ENCODE measurements at regions not wholly inside any gene's neighbourhood (a gene's known extent, or its start where the extent isn't known, plus 50 kb on each side); places are given as distances from the start of the nearest gene placed in this dataset.

DNA sequence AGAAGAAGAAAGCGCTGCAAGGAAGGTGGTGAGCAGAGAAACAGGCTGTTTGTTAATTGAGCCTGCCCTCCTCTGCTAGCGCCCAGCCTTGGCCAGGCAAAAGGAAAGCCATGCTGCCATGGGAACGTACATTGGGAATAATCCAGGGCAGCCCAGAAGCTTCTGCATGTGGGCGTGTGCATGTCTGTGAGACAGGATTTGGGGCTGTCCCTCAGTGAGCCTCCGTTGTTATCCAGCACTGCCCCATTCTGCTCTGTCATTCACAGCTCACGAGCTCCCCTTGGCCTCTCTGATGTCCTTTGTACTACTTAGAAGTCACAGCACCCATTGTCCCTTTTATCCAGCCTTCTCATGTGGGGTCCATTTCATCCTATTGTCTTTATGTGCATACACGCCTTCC is 239.1 kb upstream of the ROPN1 start:
- Histone ChIP-seq H3K9me3 (no peaks in the 10 kb centered on the region), H3K27me3 (peaks cover 0 to 6% (median 0%) of the 10 kb centered on the region in 3 donors), H3K4me1 (no peaks in the 10 kb centered on the region), H3K36me3 (no peaks in the 10 kb centered on the region), H3K27ac (no peak overlapping the region), H3K4me3 (no peak overlapping the region)
- no peak for DNase-seq
- 78 to 86% (median 82%) methylated on average over 7 of the region's 7 CpGs for WGBS, 5 donors
- TF ChIP-seq, protein P1, sequence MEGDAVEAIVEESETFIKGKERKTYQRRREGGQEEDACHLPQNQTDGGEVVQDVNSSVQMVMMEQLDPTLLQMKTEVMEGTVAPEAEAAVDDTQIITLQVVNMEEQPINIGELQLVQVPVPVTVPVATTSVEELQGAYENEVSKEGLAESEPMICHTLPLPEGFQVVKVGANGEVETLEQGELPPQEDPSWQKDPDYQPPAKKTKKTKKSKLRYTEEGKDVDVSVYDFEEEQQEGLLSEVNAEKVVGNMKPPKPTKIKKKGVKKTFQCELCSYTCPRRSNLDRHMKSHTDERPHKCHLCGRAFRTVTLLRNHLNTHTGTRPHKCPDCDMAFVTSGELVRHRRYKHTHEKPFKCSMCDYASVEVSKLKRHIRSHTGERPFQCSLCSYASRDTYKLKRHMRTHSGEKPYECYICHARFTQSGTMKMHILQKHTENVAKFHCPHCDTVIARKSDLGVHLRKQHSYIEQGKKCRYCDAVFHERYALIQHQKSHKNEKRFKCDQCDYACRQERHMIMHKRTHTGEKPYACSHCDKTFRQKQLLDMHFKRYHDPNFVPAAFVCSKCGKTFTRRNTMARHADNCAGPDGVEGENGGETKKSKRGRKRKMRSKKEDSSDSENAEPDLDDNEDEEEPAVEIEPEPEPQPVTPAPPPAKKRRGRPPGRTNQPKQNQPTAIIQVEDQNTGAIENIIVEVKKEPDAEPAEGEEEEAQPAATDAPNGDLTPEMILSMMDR (IDR thresholded peaks at IDR 0.05): no peak
- TF ChIP-seq POLR2AphosphoS5 (IDR thresholded peaks at IDR 0.05) (no peak), EP300 (IDR thresholded peaks at IDR 0.05) (no peak), POLR2A (IDR thresholded peaks at IDR 0.05) (no peak)
- intact Hi-C loops (cut with DNase I; ENCODE audit: low total_unique reads): no loop called here

DNA sequence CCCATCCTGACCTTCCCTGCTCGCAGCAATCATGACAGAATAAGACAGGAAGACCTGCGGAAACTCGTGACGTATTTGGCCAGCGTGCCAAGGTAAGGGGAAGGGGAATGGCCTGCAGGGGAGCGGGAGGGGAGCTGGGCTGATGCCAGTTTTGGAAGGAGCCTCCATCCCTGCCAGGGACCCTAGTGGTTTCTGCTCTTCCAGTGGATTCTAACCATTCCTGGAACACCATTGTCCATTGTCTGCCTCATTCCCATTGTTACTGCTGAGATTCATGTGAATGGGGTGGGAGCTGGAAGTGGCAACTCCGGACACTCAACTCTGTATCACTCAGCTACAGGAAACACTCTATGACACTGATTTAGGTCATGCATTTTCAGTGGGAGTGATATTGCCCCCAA is 242.9 kb upstream of the ROPN1 start:
- peak in 1 of 2 donors; percentile 14 for DNase-seq
- 85 to 95% (median 87%) methylated on average over 7 of the region's 7 CpGs for WGBS, 5 donors
- Histone ChIP-seq H3K27ac (no peak overlapping the region), H3K27me3 (peaks cover 0 to 6% (median 0%) of the 10 kb centered on the region in 3 donors), H3K4me3 (no peak overlapping the region), H3K36me3 (no peaks in the 10 kb centered on the region), H3K4me1 (no peaks in the 10 kb centered on the region), H3K9me3 (no peaks in the 10 kb centered on the region)
- TF ChIP-seq POLR2A (IDR thresholded peaks at IDR 0.05) (no peak), POLR2AphosphoS5 (IDR thresholded peaks at IDR 0.05) (no peak), EP300 (IDR thresholded peaks at IDR 0.05) (no peak)
- TF ChIP-seq, protein P1 (IDR thresholded peaks at IDR 0.05): no peak
- intact Hi-C loops (cut with DNase I; ENCODE audit: low total_unique reads): no loop called here

DNA sequence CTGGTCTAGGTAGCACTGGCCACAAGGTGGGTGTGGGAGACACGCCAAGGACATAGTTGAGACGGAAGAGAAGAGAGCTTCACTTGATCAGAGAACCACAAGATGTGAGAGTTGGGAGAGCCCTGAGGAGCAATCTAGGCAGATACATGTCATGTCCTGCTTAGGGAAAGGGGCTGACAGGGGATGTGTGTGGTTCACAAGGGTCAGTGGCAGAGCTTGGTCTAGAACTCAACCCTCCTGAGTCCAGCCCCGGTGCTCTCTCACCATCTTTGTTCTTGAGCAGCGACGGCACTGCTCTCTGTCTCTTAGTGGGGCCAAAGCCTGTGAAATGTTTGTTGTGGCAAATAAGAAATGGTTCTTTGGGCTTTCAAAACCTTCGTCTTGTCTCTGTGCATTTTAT is 243.5 kb upstream of the ROPN1 start:
- no peak overlapping the region for H3K27ac ChIP-seq
- H3K27me3 ChIP-seq: peaks cover 0 to 6% (median 0%) of the 10 kb centered on the region in 3 donors
- DNase-seq: no peak
- TF ChIP-seq, protein P1 (IDR thresholded peaks at IDR 0.05): no peak
- no peak for TF ChIP-seq EP300 (IDR thresholded peaks at IDR 0.05)
- no peak for TF ChIP-seq POLR2AphosphoS5 (IDR thresholded peaks at IDR 0.05)
- no peak for TF ChIP-seq POLR2A (IDR thresholded peaks at IDR 0.05)
- H3K9me3 ChIP-seq: no peaks in the 10 kb centered on the region
- no peaks in the 10 kb centered on the region for H3K36me3 ChIP-seq
- no peaks in the 10 kb centered on the region for H3K4me1 ChIP-seq
- no peak overlapping the region for H3K4me3 ChIP-seq
- WGBS, 5 donors: 83 to 96% (median 90%) methylated on average over 6 of the region's 6 CpGs
- intact Hi-C loops (cut with DNase I; ENCODE audit: low total_unique reads): no loop called here

DNA sequence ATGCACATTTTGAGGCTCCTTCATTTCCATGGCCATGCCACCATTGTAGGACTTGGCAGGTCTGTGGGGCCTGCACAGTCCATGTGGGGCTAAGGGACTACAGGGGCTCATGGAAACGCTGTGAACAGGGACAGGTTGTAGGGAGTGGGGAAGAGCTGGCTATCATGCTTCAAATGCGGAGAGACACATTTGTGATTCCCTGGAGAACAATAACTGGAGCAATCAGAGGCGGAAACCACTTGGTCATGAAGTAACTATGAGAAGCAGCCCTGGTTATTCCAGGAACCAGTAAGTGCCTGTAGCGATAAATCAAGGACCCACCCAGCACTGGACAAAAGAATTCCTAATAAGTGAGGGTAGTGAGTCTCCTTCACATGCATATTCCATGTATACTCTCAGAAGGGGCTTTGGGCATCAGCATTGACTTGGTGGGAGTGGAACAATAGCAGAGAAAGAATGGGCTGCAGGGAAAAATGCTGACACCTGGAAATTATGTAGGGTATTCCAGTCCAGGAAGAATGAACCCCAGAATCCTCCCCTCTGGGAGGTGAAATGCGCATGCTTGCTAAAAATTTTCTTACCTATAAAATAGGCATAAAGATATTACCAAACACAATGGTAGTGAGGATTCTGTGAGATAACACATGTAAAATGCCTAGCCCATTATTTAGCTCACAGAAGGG is 251.4 kb upstream of the ROPN1 start:
- DNase-seq: no peak
- no peaks in the 10 kb centered on the region for H3K9me3 ChIP-seq
- H3K27ac ChIP-seq: no peak overlapping the region
- H3K36me3 ChIP-seq: no peaks in the 10 kb centered on the region
- H3K4me1 ChIP-seq: peaks cover 0 to 17% (median 12%) of the 10 kb centered on the region in 4 donors
- intact Hi-C loops (cut with DNase I; ENCODE audit: low total_unique reads): no loop called here
- TF ChIP-seq POLR2AphosphoS5 (IDR thresholded peaks at IDR 0.05) (no peak), POLR2A (IDR thresholded peaks at IDR 0.05) (no peak)
- WGBS, 5 donors: 90 to 93% (median 91%) methylated on average over 5 of the region's 5 CpGs
- H3K4me3 ChIP-seq: no peak overlapping the region
- no peaks in the 10 kb centered on the region for H3K27me3 ChIP-seq

DNA sequence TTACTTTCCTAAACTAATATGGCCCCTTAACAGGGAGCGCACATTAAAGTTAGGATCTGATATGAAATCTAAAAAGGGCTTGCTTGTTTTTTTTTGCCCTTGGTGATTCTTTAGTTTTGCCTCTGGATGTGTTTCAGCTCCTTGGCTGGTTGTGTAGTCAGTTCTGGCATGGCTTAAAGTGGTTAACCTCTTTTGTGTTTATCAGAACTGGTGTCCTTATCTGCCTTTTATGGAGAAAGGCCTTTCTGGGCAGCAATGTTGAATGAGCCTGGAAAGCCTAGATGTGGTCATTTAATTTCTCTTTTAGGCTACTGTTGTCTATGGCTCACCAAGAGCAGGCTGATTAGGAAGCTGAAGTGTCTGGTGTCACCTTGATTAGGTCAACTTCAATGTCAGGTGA is 254.5 kb upstream of the ROPN1 start:
- no peaks in the 10 kb centered on the region for H3K27me3 ChIP-seq
- H3K4me1 ChIP-seq: peaks cover 7 to 37% (median 26%) of the 10 kb centered on the region in 4 donors
- no peak overlapping the region for H3K4me3 ChIP-seq
- H3K9me3 ChIP-seq: no peaks in the 10 kb centered on the region
- 30 to 60% (median 50%) methylated on average over 1 of the region's 1 CpG for WGBS, 5 donors
- no peak for DNase-seq
- intact Hi-C loops (cut with DNase I; ENCODE audit: low total_unique reads): no loop called here
- peak overlapping the region in 4 of 5 donors; percentile 14 to 84 (median 26) for H3K27ac ChIP-seq
- TF ChIP-seq EP300 (IDR thresholded peaks at IDR 0.05): no peak
- TF ChIP-seq POLR2A (IDR thresholded peaks at IDR 0.05): no peak
- TF ChIP-seq, protein P1 (IDR thresholded peaks at IDR 0.05): no peak
- no peak for TF ChIP-seq POLR2AphosphoS5 (IDR thresholded peaks at IDR 0.05)
- no peaks in the 10 kb centered on the region for H3K36me3 ChIP-seq

All from stomach (tissue), 8 donors.